Prostate gland (tissue), 2 donors: ENCODE measurements at regions not wholly inside any gene's neighbourhood (a gene's known extent, or its start where the extent isn't known, plus 50 kb on each side); places are given as distances from the start of the nearest gene placed in this dataset.

ENCODE experiments used
- DNase-seq: peaks from one replicate; pipeline ENCODE4 v3.0.0-alpha.2; 2019; ENCODE audit warnings: low spot score
- H3K27ac ChIP-seq, 2 donors: fragments of 200-600 bp; sonication (generic); 2 replicates each; pipeline ENCODE4 v1.5.1; 2017 to 2019
- H3K27me3 ChIP-seq: fragments of 200-600 bp; sonication (generic); replicated peaks from 2 replicates; pipeline ENCODE4 v1.5.1; 2019; ENCODE audit not compliant: insufficient read depth
- H3K36me3 ChIP-seq, 2 donors: fragments of 200-600 bp; sonication (generic); 1 replicate in 1 of 2; 2 replicates in 1 of 2; pipeline versions ENCODE4 v1.5.1 to v1.8.1; 2017 to 2019
- H3K4me1 ChIP-seq: fragments of 200-600 bp; sonication (generic); replicated peaks from 2 replicates; pipeline ENCODE4 v1.5.1; 2019
- H3K4me3 ChIP-seq, 2 donors: fragments of 200-600 bp; sonication (generic); 2 replicates each; pipeline ENCODE4 v1.5.1; 2017 to 2019
- H3K9me3 ChIP-seq: fragments of 200-600 bp; sonication (generic); 2 replicates; pipeline ENCODE4 v1.5.1; 2017
- POLR2A ChIP-seq: fragments of 450-650 bp; IDR thresholded peaks from one replicate; pipeline ENCODE4 v1.6.1; 2016; ENCODE audit warnings: antibody characterized with exemption, mild to moderate bottlenecking
- POLR2AphosphoS5 ChIP-seq: sonication (generic); formaldehyde crosslinking; IDR thresholded peaks from one replicate; pipeline ENCODE4 v1.6.1; 2017; ENCODE audit warnings: antibody characterized with exemption
- WGBS: methylation state at CpG from one replicate; pipeline ENCODE4 v1.1.5; 2018; 5-methylcytosine and 5-hydroxymethylcytosine counted together
- intact Hi-C: fragments of 100-400 bp; cut with DNase I; formaldehyde crosslinking; loops from one replicate; pipeline ENCODE4 v1.14.2; 2022
- TF ChIP-seq, protein P1 (sequence below), 4 experiments: fragments of 200-600 bp in 2 of 4; fragments of 450-650 bp in 2 of 4; sonication (generic) in 2 of 4; IDR thresholded peaks; 1 replicate in 3 of 4; 2 replicates in 1 of 4; pipeline ENCODE4 v1.5.1; 2016 to 2019; ENCODE audit warnings: antibody characterized with exemption in 4 of 4, mild to moderate bottlenecking in 2 of 4, moderate library complexity in 2 of 4

DNA sequence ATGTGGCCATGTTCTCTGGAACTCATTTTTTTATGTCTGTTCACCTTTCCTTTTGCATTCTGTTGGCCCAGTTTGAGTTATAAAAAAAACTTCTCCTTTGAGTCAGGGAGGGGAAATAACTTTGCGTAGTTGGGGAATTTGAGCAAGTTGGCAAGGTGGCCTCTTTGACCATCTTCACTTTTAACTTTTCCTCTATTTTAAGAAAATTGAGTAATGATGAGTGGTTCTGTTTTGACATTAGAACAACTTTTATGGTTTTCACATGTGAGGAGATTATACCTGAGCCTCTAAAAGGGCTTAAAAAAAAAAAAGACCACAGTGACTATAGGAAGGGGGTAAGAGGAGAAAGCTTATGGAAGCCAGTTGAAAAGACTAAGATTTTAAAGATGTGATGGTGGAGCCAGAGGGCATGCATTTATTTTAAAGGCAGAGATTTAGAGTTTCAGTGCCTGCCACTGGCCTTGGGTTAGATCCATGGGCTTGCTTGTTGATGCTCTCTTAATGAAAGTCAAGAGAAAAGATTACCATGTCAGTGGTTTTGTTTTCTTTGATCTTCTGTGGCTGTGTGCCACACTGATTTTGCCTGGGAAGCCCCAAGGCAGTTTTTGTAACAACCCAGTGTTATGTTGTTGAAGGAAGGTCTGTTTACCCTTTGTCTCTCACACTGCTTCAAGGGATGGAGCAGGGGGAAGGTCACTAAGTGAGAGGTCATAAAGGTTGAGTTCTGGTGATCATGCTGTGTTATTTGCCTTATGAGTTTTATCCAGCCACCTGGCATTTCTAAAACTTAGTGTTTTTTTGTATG, 219.7 kb upstream of the CD180 start:
- no peak for DNase-seq

DNA sequence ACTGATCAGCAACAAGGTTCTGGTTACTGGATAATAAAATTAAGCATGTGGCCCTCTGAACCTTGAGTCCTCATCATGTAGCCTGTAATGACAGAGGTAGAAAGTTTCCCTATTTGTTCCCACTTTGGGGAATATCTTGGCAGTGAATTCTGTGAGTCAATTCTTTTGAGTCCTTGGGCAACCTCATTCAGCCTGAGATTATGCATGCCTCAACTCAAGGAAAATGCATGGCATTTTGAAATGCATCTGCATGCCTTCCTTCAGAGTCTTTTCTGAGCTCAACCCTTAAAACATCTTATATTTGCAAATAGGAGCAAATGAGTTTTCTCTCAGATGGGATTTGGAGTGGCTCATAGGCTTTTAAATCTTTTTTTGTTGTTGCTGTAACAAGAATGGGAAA, 218.1 kb upstream of the CD180 start:
- Histone ChIP-seq H3K4me1 (no peaks in the 10 kb centered on the region), H3K27me3 (no peaks in the 10 kb centered on the region), H3K36me3 (no peaks in the 10 kb centered on the region), H3K9me3 (no peaks in the 10 kb centered on the region), H3K4me3 (no peak overlapping the region), H3K27ac (no peak overlapping the region)
- intact Hi-C loops, result no loop called here
- DNase-seq, result no peak
- TF ChIP-seq POLR2AphosphoS5, result no peak
- no peak for TF ChIP-seq POLR2A
- TF ChIP-seq, protein P1, sequence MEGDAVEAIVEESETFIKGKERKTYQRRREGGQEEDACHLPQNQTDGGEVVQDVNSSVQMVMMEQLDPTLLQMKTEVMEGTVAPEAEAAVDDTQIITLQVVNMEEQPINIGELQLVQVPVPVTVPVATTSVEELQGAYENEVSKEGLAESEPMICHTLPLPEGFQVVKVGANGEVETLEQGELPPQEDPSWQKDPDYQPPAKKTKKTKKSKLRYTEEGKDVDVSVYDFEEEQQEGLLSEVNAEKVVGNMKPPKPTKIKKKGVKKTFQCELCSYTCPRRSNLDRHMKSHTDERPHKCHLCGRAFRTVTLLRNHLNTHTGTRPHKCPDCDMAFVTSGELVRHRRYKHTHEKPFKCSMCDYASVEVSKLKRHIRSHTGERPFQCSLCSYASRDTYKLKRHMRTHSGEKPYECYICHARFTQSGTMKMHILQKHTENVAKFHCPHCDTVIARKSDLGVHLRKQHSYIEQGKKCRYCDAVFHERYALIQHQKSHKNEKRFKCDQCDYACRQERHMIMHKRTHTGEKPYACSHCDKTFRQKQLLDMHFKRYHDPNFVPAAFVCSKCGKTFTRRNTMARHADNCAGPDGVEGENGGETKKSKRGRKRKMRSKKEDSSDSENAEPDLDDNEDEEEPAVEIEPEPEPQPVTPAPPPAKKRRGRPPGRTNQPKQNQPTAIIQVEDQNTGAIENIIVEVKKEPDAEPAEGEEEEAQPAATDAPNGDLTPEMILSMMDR (IDR thresholded peaks at IDR 0.05), result no peak

More for the DNA sequence above, 219.7 kb upstream of the CD180 start:
- H3K27ac ChIP-seq, result no peak overlapping the region
- H3K4me3 ChIP-seq, result no peak overlapping the region
- 83% methylated on average over 1 of the region's 1 CpG for WGBS
- no peaks in the 10 kb centered on the region for H3K4me1 ChIP-seq
- TF ChIP-seq POLR2AphosphoS5, result no peak
- TF ChIP-seq POLR2A, result no peak
- TF ChIP-seq, protein P1 (IDR thresholded peaks at IDR 0.05), result no peak
- H3K27me3 ChIP-seq, result no peaks in the 10 kb centered on the region
- H3K36me3 ChIP-seq, result no peaks in the 10 kb centered on the region
- intact Hi-C loops, result no loop called here
- H3K9me3 ChIP-seq, result no peaks in the 10 kb centered on the region

DNA sequence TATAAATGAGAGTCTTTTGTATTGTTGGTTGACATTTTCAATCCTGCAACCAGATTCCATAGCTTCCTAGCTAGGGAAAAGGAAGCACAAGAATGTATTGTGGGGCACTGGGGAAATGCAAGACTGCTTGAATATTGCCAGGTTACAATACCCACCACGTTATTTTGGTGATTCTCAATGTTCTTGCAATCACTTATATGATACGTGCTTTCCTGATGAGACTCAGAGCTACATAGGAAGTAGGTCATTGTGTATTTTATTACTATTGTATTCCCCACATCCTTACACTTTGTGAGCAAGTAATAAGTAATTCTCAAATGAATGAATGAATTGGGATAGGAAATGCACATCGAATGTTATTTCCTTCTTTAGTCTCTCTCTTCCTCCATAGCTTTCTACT, 217.1 kb upstream of the CD180 start:
- DNase-seq, result no peak
- Histone ChIP-seq H3K27ac (no peak overlapping the region), H3K9me3 (no peaks in the 10 kb centered on the region), H3K4me3 (no peak overlapping the region), H3K4me1 (no peaks in the 10 kb centered on the region), H3K27me3 (no peaks in the 10 kb centered on the region), H3K36me3 (no peaks in the 10 kb centered on the region)
- TF ChIP-seq, protein P1 (IDR thresholded peaks at IDR 0.05), result no peak
- no peak for TF ChIP-seq POLR2A
- TF ChIP-seq POLR2AphosphoS5, result no peak
- 84% methylated on average over 3 of the region's 3 CpGs for WGBS
- intact Hi-C loops, result no loop called here

DNA sequence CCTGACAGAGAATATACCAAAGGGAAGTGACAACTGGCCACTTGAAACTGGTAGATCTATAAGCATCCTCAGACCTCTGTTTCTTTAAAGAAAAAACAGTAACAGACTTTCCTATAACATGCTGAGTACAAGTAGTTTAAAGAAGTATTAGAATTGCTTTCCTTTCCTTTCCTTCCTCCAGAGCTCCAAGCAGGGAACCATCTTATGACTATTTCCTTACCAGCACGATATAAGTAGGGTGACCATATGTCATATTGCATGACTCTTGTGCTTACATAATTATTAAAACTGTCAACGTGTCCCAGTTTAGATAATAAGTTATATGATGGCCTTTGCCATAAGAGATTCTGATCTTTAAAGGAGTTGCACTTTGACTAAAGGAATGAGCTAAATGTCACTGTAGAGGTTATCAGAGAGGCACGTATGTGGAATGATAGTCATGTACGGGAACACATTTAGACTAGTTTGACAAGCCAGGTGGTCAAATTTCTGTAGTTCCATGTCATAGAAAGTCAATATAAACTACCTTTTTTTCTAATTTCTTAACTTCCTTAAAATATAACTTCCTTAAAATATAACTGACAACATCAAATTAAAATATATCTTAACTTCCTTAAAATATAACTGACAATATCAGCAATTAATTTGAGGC, 212.7 kb upstream of the CD180 start:
- Histone ChIP-seq H3K27ac (no peak overlapping the region), H3K4me3 (no peak overlapping the region), H3K27me3 (no peaks in the 10 kb centered on the region), H3K36me3 (no peaks in the 10 kb centered on the region), H3K4me1 (no peaks in the 10 kb centered on the region), H3K9me3 (no peaks in the 10 kb centered on the region)
- no peak for DNase-seq
- 73% methylated on average over 4 of the region's 4 CpGs for WGBS
- TF ChIP-seq POLR2AphosphoS5 (no peak), POLR2A (no peak)
- TF ChIP-seq, protein P1 (IDR thresholded peaks at IDR 0.05), result no peak
- intact Hi-C loops, result no loop called here

DNA sequence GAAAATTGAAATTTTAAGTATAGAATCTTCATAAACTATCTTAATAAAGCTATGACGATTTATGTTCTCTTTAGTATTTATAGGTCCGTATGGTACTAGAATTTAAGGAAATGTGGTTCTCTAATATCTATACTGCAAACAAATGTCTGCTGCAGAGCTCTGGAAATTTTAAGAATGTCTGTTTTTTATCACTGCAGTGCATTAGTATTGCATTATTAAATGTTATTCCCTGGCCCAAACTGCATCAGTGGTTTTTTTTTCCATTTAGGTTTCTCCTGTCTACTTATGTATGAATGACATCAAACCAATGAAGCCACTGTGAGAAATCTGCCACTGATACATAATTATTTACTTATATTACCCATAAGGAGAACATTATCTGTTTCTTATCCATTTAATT, 211.4 kb upstream of the CD180 start:
- Histone ChIP-seq H3K4me1 (no peaks in the 10 kb centered on the region), H3K36me3 (no peaks in the 10 kb centered on the region), H3K4me3 (no peak overlapping the region), H3K27ac (no peak overlapping the region), H3K9me3 (no peaks in the 10 kb centered on the region), H3K27me3 (no peaks in the 10 kb centered on the region)
- DNase-seq, result no peak
- WGBS, result 72% methylated on average over 2 of the region's 2 CpGs
- TF ChIP-seq POLR2A (no peak), POLR2AphosphoS5 (no peak)
- TF ChIP-seq, protein P1 (IDR thresholded peaks at IDR 0.05), result no peak
- intact Hi-C loops, result no loop called here
